DLD1 (cell line): ENCODE measurements at regions not wholly inside any gene's neighbourhood (a gene's known extent, or its start where the extent isn't known, plus 50 kb on each side); places are given as distances from the start of the nearest gene placed in this dataset.
"Not testable (repeated sequence)": the region's sequence is repeated elsewhere in the genome, so short reads cannot be mapped to it uniquely, and the experiment has no call there.

Experiments used
- in situ Hi-C: cut with HindIII; loops from 2 replicates; pipeline ENCODE4 v1.10.0; 2017; ENCODE audit warnings: low sequenced_read_pairs

DNA sequence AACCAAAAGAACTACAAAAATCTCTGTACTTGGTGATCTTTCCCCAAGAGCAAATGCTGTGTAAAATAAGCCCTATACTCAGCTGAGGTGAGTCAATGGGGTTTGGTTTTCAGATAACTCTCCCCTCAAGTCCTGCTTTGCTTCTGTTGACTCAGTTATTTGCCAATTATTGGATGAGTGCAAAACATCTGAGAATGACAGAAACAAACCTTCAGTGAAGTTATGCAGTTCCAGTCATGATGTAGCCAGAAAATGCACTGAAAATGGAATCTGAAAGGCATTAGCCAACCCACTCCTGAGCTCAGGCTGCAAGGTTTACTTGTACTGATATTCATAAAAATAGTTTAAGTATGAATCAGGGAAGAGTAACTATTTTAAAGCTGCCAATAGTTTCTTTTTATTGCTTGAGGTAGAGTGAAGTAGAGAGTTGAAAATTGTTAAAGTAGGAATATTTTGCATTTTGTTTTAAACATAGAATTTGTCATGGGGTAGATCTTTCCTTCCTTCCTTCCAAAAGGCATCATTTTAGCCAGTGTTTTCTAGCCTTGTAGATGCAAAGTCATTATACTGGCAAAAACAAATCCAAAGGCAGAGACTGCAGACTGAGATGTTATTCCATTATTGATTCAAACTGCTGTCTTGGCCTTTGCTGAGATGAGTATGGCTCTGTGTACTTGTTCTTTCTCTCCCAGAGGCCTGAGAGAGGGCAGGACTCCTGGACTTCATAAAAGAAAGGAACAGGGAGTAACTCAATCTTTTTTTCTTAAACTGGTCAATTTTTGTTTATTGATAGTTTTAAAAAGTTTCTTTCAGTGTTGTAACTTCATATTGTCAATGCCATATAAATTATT is 215.3 kb downstream of the RND3 start:
- in situ Hi-C loops, result no loop called here

DNA sequence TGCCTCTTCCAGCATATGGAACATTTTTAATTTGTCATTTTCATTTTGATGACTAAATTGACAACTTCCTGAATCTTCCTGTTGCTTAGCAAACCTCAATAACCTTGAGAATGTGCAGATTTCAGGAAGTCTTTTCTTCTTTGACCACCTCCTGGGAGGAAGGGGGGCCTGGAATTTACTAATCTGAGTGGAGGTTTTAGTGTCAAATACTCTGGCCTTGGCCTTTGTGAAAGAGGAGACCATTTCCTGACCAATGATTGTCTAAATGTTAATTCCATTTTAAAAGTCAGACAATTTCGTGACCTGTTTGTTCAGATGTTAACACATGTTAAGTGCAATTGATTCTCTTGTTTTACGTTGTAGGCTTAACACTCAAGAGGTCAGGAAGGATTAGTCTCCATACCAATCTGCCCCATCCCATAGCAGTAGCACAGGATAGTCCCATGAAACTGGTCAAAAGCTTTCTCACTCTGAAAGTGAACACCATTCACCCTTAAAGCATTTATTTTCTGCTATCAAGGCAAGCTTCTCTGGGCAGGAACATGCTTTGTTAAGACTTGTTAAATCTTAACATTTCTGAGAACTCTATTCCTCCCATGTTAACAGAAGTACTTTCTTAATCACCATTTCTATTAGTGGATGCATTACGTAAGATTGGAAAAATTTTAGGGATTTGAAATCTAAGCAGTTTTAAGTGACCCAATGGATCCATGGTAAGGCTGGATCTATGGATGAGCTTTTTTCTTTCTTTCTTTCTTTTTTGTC is 219.6 kb downstream of the RND3 start:
- in situ Hi-C loops, result no loop called here

DNA sequence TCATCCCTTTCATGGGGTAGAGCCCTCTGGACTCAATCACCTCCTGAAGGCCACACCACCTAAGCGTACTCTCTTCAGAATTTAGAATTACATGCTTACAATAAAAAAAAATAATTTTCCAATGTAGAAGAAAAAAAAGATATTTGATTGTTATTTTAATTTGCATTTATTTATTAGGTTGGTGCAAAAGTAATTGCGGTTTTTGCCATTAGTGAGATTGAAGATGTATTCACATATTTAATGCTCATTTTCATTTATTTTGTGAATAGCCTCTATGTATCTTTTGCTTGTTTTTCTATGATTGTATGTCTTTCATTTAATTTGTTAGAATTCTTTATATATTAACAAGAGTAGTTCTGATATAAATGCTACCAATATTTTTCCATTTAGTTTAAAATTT is 220.5 kb downstream of the RND3 start:
- in situ Hi-C loops, result no loop called here

DNA sequence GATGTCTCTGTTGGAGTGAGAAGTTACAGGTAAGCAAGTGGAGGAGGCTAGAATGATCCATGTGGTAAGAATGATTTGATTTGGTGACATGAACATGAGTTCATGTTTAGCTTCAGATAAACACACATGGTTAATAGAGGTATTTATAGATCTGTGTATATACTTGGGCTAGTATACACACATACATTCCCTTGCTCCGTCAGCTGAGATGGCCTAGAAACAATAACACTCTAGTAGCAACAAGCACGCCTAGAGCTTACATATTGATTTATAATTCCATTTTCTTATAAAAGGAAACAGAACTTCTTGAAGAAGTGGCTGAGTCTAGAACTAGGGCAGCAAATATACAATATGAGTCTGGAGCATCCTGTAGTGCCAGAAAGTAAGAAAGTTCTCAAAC is 223.0 kb downstream of the RND3 start:
- in situ Hi-C loops, result no loop called here

DNA sequence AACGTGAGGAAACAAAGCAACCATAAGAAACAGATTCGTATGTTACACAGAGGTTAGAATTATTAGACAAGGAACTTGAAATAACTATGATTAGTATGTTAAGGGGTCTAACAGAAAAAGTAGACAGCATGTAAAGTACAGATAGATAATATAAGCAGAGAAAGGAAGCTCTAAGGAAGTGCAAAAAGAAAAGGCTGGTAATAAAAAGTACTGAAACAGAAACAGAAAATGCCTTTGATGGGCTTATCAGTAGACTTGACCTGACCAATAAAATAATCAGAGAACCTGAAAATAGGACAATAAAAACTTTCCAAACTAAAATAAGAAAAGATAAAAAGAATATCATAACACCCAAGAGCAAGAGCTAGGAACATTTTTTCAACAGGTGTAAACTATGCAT is 225.8 kb downstream of the RND3 start:
- in situ Hi-C loops, result no loop called here

DNA sequence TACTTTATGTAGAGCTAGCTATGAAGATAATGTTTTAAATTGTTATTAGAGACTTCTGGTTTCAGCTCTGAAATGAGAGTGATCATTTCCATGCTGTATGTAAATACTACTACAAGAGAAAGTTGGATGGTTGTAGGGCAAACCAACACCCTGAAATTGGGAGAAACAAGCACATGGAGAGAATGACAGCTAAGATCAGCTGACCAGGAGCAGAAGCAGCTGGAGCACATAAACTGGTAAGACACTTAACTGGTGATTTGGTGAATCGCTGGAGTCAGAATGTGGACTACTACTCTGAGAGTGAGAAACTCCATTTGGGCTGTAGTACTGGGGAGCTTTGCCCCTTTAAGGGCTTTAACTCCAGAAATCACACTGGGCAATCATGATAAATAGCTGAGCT is 226.8 kb downstream of the RND3 start:
- in situ Hi-C loops, result no loop called here

DNA sequence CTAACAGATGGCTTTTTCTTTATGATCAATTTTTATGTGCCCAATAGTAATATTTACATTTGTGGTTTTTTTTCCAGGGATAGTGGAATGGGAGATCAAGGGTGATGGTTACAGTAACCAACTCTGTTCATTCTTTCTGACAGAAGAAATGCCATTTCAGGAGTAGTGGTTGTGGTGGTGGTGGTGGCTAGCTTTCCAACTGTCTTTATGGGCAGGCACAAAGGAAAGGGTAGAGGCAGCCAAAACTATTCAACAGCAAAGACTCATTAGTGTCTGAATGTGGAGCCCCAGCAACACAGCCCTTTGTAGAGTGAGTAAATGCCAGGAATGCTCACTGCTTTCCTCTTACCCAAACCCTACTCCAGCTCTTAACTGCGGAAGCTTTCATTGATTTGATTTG is 227.7 kb downstream of the RND3 start:
- in situ Hi-C loops, result no loop called here

DNA sequence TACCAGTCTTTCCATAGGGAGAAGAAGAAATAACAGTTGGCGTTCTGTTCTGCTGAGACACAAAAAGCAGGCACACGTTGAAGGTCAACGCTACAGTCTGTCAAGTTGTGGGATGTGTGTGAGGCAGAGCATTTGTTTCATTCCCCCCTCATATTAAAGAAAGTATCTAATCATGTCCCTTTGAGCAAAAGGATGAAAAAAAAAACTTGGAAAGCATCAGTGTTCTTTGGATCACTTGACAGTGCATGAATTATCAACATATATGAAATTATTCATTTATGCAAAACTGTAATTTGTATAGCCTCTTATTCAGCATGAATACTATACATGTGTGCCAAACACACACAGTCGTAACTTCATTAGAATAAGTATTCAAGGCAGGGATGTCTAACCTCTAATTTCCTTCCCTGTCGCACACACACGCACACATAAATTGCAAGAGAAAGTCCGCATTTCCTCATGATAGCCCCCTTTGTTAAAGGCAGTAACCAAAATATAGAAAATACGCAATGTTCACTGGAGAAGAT is 228.6 kb downstream of the RND3 start:
- in situ Hi-C loops, result no loop called here

DNA sequence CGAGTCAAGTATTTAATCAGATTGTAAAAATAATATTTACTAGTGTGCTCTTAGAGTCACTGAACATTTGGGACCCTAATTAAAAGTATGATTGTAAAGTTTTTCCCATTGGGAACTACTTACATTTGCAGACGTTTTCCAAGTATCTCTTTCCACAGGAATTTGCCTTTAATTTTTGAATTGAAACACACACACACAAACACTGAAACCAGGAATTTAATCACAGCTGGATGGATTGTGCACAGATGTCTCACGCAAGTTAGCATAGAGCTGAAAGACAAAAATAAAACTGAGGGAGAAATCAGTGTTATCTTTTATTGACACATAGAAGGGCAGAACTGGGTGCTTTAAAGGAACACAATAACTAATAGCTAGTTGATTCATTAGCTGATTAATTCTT is 230.7 kb downstream of the RND3 start:
- in situ Hi-C loops, result no loop called here

DNA sequence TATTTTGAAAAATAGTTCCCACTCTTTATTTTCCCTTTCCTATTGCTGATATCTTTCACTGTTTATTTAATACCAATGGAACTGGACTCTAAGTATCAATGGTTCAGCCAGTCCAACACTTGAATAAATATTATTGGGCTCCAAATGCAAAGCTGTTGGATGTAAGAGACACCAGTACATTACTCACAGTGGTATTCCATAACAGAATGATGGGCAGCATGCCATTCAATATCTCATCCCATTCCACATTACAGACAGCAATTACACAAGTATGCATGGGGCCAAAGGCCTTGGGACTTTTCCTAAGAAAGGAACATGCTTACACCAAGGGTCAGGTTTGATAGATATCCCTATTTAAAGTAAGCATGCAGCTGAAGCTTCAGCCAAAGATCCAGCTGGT is 231.9 kb downstream of the RND3 start:
- in situ Hi-C loops, result no loop called here

DNA sequence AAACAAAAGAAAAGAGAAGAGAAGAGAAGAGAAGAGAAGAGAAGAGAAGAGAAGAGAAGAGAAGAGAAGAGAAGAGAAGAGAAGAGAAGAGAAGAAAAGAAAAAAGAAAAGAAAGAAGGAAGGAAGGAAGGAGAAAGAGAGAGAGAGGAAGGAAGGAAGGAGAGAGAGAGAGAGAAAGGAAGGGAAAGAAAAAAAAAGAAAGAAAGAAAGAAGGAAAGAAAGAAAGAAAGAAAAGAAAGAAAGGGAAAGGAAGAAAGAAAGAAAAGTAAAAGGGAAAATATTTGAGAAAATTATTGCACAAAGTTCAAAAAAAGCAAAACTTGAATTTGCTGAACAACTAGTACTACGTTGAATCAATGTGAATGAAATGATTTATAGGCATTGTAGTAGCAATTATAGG is 237.7 kb downstream of the RND3 start:
- in situ Hi-C loops, result not testable (repeated sequence)

DNA sequence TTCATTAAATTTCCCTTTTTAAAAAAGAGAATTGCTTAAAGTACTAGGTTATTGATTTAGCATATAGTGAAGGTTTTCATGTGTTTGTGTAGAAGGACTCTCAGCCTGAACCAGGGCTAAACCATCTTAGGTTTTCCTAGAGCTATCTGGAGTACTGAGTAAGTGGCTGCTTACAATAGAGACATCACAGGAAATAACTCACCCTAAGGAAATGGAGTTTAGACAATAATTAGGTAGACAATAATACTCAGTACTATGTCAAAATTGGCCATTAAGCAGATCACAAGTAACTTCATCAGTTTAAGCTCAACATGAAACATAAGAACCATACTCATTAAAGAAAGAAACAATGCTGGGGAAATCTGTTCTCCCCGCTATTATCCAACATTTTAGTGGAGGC is 240.0 kb downstream of the RND3 start:
- in situ Hi-C loops, result no loop called here

DNA sequence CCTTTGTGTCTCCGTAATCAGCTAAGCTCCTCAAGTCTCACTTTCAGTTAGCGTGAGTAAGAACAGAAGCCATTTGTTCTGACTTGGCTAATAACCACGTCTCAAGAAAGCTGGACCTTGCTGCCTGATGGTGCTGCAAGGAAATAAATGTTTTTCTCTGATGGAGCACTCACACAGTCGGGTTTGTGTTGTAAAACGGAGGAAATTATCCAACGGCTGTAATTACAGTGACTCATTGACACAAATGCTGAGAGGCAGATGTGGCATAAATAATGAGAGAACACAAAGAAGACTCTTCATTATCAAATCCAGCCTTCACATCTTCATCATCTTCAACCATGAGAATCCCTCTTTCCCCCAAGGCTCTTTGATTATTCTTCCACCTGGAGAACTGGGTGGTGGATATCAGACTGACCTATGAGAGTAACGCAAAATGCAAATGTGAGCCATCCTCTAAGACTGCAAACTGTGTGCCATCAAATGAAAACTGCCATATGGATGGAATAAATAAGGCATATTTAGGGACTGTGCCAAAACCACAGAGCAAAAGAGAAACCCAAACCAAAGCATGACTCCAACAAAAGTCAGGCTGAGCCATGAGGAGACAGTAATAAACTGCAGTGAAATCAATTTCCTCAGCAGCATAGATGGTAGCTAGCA is 252.6 kb downstream of the RND3 start:
- in situ Hi-C loops, result no loop called here

DNA sequence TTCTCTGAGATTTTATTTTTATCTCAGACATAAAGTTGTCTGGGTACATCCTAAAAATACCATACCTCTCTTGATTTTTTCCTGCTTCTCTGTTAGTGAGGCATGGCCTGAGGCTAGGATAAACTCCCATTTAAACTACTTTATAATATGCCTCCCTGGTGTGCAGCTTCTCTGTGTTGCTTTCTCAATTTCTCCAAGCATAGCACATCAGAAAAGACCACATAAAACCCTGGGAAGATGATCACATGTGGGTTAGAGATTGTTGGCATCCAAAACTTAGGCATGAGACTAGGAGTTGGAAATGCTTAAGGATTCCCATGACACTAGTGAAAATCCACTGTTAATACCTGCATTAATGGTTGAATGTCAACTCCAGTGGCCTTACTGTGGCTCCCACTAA is 254.6 kb downstream of the RND3 start:
- in situ Hi-C loops, result no loop called here

DNA sequence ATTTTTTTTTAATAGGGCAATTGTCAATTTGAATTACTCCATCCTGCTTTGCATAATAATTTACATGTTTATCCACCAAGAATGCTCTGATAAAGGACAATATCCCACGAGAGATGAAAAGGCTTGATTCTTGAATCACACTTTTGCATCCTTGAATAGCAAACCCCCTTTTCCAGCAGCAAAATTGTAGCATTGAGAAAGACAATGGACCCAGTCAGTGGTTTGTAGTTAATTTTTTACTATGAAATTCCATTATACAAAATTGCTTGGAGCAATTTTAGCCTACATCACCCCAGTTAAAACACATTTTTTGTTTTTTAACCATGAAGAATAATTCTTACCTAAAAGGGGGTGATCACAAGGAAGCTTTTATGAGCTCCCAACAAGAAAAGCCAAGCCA is 255.1 kb downstream of the RND3 start:
- in situ Hi-C loops, result no loop called here

DNA sequence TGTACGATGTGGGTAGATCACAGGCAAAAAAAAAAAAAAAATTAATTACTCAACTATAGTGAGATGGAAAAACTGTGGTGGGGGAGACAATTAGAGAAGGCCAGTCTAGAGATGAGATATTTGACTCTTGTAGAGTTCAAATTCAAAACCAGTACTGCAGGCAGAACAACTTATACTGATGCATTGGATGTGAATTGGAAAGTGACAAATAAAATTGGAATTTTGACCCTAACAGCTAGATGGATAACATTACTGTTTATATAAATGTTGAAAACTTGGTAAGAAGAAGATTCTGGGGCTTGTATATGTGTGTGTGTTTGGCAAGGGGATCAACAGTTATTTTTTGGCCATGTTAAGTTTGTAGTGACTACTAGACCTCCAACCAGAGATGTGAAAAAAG is 256.9 kb downstream of the RND3 start:
- in situ Hi-C loops, result no loop called here

DNA sequence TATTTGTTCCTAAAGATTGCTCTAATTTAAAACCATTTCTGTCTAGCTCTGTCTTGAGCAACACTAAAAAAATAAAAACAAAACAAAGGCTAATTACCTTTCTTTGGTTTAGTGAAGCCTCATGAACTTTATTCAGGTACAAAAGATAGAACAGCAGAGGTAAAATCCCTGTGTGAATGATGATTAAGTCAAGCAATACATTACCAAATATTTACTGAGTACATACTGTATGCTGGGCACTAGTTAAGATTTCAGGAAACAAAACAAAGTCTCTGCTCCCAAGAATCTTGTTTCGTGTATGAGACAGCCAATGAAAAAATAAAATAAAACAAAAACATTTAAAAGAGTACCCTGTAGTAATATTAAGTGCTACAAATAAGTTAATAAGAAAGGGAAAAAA is 257.5 kb downstream of the RND3 start:
- in situ Hi-C loops, result no loop called here

DNA sequence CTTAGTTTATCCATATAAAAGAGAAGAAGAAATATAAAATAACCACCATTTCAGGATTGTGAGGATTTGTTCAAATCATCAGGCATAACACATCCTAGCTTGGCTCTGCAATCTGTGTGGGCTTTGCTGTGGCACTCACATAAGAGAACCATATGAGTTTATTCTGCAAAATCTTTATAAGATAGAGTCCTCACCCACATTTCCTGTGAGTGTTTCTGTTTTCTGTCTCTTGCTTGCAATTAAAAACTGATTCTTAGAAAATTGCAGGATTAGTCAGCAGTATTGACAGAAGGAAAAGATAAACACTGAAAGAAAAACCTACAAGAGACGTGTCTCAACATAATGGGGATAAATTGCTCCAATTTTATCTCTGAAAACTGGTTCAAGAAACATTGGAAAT is 258.5 kb downstream of the RND3 start:
- in situ Hi-C loops, result no loop called here

DNA sequence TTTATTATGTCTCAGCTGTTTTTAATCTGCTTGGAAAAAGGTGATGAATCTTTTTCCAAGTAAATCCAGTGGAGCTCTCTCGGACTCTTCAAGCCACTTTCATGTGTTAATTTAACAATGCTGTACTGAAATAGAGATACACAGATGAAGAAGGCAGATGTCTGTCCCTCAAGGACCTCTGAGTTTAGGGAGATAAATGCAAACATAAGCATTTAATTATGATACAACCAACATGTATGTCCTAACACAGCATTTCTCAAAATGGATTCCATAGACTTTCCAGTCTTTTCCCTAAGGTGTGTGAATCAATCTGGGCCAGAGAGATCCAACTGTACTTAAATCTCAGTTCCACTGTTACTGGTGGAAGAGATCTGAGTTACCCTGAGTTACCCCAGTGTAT is 262.4 kb downstream of the RND3 start:
- in situ Hi-C loops, result no loop called here

DNA sequence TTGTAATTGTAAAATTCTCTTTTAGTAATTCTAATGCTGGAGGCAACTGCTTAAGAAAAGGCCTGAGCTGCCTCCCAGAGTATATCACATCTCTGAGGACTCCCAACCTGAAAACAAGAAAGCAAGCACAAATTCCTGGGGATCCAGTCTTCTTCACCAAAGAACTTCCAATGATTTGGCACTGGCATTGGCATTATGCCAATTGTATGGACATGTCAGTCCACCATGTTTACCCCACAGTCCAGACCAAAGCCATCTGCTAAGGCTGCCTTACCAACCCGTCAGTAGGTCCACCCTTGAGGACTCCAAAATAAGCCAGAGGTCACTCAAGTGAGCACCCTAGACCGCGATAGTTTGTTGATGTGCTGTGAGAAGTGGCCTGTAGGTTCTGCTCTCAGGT is 263.1 kb downstream of the RND3 start:
- in situ Hi-C loops, result no loop called here

DNA sequence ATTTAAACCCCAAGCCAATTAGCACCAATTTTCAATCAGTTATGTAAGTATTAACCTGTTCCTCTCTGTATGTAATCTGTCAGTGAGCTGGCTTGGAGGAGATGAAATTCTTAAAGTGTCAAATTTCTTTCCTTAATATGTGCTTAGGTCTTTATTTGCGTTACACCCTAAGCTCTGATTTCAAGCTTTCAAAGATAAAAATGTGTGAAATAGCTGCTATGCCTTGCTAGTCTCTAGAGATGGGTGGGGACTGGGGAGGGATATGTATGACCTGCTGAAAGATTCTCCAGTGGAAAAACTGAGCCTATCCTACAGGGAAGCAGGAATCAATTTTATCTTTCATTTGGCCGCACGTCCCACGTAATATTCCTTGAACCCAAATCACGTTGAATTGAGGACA is 264.5 kb downstream of the RND3 start:
- in situ Hi-C loops, result no loop called here

DNA sequence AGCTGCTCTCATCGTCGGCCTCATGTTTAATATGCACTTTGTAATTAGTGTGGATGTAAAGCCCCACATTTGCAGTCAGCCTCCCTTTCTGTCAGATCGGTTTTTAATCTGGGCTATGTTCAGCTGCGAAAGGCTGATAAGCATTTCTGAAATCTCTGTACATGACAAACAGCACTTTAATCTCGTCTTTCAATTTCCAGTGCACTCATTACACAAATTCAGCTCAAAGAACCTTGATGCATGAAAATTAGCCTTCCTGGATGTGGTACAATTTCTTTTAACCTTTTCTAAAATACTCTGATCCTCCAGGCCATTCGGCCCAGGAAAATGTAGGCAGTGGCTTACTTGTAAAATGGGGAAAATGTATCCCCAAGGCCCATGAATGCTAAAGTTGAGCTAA is 265.1 kb downstream of the RND3 start:
- in situ Hi-C loops, result no loop called here
